ENCODE measurements at regions not wholly inside any gene's neighbourhood (a gene's known extent, or its start where the extent isn't known, plus 50 kb on each side); places are given as distances from the start of the nearest gene placed in this dataset.
A peak's percentile ranks its signal among the peaks of the same experiment; 100 is the strongest.

DNA sequence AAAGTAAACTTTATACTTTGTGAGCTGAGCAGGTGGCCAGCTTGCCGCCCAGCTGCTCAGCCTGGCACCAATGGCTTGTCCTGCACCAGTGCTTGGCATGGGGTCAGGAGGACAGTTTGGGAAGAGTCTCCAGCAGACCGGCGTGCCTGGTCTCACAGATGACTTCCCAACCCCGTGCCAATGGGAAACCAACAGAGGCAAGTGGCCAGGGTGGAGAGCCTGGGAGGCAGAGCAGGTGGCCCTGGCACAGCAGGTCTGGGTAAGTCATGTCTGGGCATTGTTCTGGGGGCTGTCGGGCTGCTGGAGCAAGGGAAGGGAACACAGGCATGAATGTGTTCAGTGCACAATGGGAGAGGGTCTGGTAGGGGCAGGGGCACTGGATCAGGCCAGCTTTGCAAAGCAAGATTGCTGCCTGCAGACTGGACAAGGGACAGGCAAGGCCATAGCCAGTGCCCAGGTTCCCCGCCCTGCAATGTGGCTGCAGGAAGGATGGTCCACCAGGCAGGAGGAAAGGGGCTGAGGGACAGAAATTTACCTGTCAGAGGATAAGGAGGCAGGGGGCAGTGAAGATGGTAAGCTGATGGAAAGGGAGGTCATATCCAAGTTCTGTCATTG is 76.2 kb upstream of the ALDH1B1 start:
- DNase-seq (ENCODE audit: low spot score) (no peak), ATAC-seq (ENCODE audit: low FRiP score) (no peak)
- TF ChIP-seq, protein P1, sequence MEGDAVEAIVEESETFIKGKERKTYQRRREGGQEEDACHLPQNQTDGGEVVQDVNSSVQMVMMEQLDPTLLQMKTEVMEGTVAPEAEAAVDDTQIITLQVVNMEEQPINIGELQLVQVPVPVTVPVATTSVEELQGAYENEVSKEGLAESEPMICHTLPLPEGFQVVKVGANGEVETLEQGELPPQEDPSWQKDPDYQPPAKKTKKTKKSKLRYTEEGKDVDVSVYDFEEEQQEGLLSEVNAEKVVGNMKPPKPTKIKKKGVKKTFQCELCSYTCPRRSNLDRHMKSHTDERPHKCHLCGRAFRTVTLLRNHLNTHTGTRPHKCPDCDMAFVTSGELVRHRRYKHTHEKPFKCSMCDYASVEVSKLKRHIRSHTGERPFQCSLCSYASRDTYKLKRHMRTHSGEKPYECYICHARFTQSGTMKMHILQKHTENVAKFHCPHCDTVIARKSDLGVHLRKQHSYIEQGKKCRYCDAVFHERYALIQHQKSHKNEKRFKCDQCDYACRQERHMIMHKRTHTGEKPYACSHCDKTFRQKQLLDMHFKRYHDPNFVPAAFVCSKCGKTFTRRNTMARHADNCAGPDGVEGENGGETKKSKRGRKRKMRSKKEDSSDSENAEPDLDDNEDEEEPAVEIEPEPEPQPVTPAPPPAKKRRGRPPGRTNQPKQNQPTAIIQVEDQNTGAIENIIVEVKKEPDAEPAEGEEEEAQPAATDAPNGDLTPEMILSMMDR (IDR thresholded peaks at IDR 0.05): no peak

GRCh38 chr9:38315085-38315595 is 77.4 kb upstream of the ALDH1B1 start:
- TF ChIP-seq, protein P1 (IDR thresholded peaks at IDR 0.05): no peak
- ATAC-seq (ENCODE audit: low FRiP score) (no peak), DNase-seq (ENCODE audit: low spot score) (no peak)

DNA sequence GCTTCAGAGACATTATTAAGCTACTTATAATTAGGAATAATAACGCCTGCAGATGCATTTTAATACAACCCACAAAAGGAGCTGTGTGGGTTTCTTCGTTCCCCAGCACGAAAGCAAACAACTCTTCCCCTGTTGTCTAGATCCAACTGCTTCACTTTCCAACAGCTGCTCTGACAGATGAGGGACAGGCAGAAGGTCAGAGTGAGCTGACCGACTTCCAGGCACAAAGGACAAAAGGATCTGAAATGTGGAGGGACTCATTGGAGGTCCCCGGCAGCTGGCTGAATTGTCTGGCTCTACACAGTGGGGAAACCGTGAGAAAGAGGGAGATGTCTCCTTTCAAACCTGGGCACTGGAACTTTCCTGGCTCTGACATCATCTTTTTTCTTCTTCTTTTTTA is 79.1 kb upstream of the ALDH1B1 start:
- ATAC-seq (ENCODE audit: low FRiP score): no peak
- DNase-seq (ENCODE audit: low spot score): no peak
- TF ChIP-seq, protein P1 (IDR thresholded peaks at IDR 0.05): no peak

- ATAC-seq (ENCODE audit: low FRiP score) (no peak), DNase-seq (ENCODE audit: low spot score) (no peak)
- TF ChIP-seq, protein P1 (IDR thresholded peaks at IDR 0.05): no peak
Measured at GRCh38 chr9:38312406-38312805, 80.1 kb upstream of the ALDH1B1 start.

DNA sequence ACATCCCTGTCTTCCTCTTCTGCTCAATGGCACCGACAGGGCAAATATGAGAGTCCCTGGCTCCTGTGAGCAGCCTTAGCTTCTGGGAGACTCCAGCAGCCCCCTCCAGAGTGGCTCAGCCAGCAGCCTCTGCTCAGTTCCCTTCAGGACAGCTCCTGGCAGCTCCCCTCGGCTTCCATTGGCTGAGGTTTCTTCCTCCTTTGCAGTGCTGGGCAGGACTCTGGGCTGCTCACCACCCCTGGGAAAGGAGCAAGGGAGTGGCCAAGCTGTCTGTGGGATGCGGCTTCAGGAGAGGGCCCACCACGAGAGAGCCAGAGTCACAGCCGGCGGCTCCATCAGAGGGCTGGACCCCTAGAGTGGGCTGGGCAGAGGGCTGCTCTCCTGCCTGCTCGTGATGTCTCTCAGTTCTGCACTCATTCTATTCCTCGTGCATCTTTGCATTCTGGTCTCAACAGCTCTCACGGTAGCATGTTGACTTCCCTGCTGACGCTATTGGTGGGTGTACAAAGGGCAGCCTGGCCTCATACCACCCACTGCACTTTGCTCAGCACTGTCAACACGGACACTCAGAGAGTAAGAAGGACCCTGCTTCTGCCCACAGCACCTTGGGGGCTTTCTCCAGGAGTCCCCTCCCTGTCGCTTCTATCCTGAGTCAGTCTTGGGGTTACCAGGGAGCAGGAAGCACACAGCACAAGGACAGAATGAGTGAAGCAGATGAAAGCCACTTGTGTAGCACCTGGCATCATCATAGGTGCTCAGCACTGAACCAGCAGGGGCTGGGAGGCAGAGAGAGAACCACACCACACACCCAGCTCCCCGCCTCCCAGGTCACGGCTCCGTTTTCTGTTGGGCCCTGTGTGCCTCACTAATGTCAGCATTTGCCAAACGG is 80.9 kb upstream of the ALDH1B1 start:
- TF ChIP-seq, protein P1 (IDR thresholded peaks at IDR 0.05): no peak
- ATAC-seq (ENCODE audit: low FRiP score): peak; percentile 25
- DNase-seq (ENCODE audit: low spot score): no peak

DNA sequence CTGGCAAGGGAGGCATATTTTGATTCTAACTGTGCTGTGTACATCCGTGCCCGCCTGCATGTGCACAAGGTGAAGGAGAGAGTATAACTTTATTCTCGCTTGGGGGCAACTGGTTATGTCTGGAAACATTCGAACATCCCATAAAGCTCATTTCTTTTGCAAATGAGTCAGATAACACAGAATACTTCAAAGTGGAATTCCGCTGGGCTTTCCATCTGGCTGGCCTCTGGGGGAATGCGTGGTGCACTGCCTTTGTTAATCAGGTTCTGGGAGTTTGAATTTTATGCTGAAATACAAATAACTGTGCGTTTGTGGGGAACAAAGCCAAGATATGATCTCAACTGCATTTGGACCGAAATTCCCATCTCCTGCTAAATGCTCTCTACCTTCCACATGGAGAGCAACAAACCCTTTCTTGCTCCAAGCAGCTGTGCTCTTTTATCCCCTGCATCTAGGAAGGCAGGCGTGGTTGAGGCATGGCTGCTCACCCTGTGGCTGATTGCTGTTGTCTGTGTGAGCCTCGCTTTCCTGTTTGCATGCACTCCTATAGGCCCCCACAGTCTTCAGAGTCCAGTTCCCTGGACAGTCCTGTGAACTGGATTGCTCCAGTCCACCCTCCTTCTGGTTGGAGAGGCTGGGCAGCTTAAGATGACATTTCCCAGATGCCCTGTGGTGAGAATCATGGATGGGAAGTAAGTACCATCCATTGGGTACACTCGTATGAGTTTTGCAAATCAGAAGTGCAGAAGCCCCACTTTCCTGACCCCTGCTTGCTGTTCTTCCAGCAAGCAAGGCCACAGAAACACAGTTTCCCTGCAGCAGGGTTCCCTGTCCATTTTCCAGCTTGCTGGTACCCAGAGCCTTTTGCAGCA is 82.9 kb upstream of the ALDH1B1 start:
- TF ChIP-seq, protein P1 (IDR thresholded peaks at IDR 0.05): no peak
- DNase-seq (ENCODE audit: low spot score): no peak
- no peak for ATAC-seq (ENCODE audit: low FRiP score)

Measured in omental fat pad (tissue), 3 donors.